ENCODE measurements at regions not wholly inside any gene's neighbourhood (a gene's known extent, or its start where the extent isn't known, plus 50 kb on each side); places are given as distances from the start of the nearest gene placed in this dataset.

DNA sequence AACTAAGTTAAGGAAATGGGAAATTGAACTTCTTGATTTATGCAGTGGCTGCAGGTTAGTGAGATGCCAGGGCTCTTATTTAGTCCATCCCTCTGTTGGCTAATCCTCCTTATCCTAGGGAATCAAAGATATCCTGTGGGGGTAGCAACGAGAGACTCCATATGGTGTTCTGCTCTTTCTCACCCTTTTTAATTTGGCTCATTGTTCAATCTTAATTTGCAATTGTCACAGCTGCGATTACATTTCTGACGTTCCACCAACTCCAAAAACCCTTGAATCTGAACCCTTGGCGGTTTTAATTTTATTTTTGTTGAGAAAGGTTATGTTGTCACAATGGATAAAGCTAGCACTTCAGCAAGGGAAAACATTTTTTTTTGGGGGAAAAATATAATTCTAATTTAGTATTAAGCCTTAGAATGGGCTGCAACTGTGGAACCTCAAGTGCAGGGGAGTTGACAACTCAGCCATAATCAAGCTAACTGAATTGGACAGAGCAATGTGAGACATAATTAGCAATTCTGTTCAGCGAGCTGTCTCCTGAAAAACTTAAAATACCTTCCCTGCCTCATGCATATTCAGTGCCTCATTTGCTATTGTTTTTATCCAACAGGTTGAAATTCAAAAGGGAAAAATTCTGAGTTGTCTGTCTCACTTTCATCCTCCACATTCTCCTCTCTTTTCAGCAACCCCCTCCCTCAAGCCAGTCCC is 91.3 kb downstream of the MAT2B start:
- Histone ChIP-seq H3K9me3 (ENCODE audit: control insufficient read depth, low read length) (no peaks in the 10 kb centered on the region), H3K9ac (ENCODE audit: low read length) (no peak overlapping the region), H3K4me3 (ENCODE audit: low read length) (no peak overlapping the region), H3K4me1 (ENCODE audit: control insufficient read depth, insufficient read depth, low read length) (no peaks in the 10 kb centered on the region), H3K27me3 (ENCODE audit: control insufficient read depth, insufficient read depth, low read length) (no peaks in the 10 kb centered on the region), H3K36me3 (ENCODE audit: control insufficient read depth, insufficient read depth, low read length) (no peaks in the 10 kb centered on the region)

DNA sequence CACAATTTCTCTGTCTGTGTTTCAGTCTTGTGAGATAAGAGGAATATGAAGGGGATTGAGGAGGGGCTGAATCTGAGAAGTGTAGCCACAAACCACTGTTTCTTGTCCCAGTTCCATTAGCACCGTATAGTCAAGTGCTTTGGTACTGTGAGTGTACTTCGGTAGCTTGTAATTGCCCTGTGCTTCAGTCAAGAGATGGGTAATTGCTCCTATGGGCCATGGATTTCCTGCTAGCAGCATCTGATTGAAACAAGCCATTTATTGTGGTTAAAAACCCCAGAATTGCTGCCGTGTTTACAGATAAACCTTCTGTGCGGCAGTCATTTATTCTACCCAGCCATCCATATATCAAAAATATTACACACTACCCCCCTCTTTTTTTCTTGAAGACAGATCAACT is 98.6 kb downstream of the MAT2B start:
- Histone ChIP-seq H3K36me3 (ENCODE audit: control insufficient read depth, insufficient read depth, low read length) (no peaks in the 10 kb centered on the region), H3K9me3 (ENCODE audit: control insufficient read depth, low read length) (no peaks in the 10 kb centered on the region)

DNA sequence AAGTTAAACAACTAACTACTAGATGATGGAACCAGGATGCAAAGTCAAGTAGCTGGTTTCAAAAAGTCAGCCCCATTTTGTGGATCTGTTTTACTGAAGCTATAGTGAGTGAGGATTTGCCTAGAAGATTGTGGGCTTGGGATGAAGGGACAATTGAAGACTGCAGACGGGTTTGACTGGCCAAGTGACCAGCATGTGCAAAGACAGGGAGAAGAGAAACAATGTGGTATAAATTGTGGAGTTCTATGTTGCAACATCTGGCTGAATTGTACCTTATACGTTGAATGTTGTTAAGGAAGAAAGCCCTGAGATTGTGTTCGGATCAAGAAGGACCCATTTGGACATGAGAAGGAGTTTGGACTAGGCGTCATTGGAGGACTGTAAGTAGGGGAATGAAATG is 101.8 kb downstream of the MAT2B start:
- H3K27me3 ChIP-seq (ENCODE audit: control insufficient read depth, insufficient read depth, low read length) = no peaks in the 10 kb centered on the region
- H3K4me1 ChIP-seq (ENCODE audit: control insufficient read depth, insufficient read depth, low read length) = no peaks in the 10 kb centered on the region
- no peak overlapping the region for H3K9ac ChIP-seq (ENCODE audit: low read length)
- no peak overlapping the region for H3K4me3 ChIP-seq (ENCODE audit: low read length)
- H3K36me3 ChIP-seq (ENCODE audit: control insufficient read depth, insufficient read depth, low read length) = no peaks in the 10 kb centered on the region
- H3K9me3 ChIP-seq (ENCODE audit: control insufficient read depth, low read length) = no peaks in the 10 kb centered on the region

More for the DNA sequence above, 98.6 kb downstream of the MAT2B start:
- Histone ChIP-seq H3K4me1 (ENCODE audit: control insufficient read depth, insufficient read depth, low read length) (no peaks in the 10 kb centered on the region), H3K9ac (ENCODE audit: low read length) (no peak overlapping the region), H3K4me3 (ENCODE audit: low read length) (no peak overlapping the region), H3K27me3 (ENCODE audit: control insufficient read depth, insufficient read depth, low read length) (no peaks in the 10 kb centered on the region)

DNA sequence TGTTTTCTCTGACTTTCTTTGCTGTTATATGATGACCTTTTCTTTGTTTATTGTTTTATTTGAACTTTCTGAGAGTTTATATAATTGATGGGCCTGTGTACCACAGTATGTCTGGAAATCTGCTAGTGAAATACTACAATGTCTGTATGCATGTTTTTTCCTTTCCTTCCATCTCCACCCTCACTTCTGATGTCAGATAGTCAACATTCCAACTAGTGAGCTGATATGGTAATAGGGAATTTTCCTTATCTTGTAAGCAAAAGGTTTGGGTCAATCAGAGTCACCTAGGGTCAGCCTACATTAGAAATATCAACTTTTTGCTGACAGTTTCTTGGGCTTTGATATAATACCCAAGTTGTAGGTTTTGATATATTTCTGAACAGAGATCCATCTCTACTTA is 103.2 kb downstream of the MAT2B start:
- no peaks in the 10 kb centered on the region for H3K27me3 ChIP-seq (ENCODE audit: control insufficient read depth, insufficient read depth, low read length)
- no peak overlapping the region for H3K9ac ChIP-seq (ENCODE audit: low read length)
- H3K36me3 ChIP-seq (ENCODE audit: control insufficient read depth, insufficient read depth, low read length) = no peaks in the 10 kb centered on the region
- no peak overlapping the region for H3K4me3 ChIP-seq (ENCODE audit: low read length)
- no peaks in the 10 kb centered on the region for H3K9me3 ChIP-seq (ENCODE audit: control insufficient read depth, low read length)
- no peaks in the 10 kb centered on the region for H3K4me1 ChIP-seq (ENCODE audit: control insufficient read depth, insufficient read depth, low read length)

DNA sequence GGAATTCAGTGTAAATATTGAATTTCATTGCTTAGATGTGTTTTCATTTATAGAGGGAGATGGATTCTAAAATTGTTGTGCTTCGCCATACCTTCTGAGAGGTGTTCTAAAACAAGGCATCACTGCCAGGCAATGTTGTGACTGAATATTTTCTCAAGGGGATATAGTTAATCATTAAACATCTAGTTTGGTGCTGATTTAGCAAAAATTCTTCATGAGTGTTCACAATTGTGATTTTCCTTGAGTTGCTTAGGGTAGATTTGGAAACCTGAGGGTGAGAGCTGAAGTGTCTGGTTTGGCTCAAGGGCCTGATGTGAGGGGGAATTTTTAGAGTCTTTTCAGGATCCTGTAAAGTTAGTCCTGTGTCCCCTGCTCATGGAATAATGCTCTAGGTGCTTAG is 104.5 kb downstream of the MAT2B start:
- no peak overlapping the region for H3K9ac ChIP-seq (ENCODE audit: low read length)
- no peak overlapping the region for H3K4me3 ChIP-seq (ENCODE audit: low read length)
- H3K4me1 ChIP-seq (ENCODE audit: control insufficient read depth, insufficient read depth, low read length) = no peaks in the 10 kb centered on the region
- H3K36me3 ChIP-seq (ENCODE audit: control insufficient read depth, insufficient read depth, low read length) = no peaks in the 10 kb centered on the region
- no peaks in the 10 kb centered on the region for H3K27me3 ChIP-seq (ENCODE audit: control insufficient read depth, insufficient read depth, low read length)
- no peaks in the 10 kb centered on the region for H3K9me3 ChIP-seq (ENCODE audit: control insufficient read depth, low read length)

DNA sequence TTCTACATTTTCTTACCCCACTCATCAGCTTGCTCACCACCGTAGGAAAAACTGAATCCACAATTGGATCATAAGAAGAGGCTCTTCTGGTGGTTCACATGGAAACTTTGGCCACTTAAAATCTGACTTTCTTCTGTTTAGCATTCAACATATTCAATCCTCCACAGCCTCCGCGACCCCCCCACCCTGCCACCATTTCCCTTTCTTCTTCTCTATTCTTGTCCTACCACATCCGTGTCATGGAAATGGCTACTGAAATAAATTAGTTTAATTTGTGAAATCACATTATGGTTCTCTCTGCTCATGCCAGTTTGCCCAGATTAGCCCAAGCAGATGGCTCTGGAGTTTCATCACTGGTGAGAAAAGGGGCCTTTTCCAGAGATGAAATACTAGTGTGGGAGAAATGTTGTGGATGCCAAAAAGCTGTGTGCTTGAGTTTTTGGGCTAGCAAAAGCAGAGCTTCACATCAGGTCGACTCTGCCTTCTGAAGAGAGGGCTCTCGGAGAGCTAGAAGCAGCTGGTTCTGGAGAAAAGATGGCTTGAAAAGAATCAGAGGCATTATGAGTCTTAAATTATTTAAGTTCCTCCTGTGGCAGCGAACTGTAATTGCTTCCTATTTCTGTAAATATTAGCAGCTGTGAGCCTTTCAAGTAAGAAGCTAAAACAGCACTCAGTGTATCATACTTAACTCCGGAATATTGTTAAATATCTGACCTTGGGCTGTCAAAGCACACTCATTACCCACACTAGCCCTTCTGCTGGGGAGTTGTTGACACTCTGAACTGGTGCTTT is 107.1 kb downstream of the MAT2B start:
- Histone ChIP-seq H3K4me1 (ENCODE audit: control insufficient read depth, insufficient read depth, low read length) (no peaks in the 10 kb centered on the region), H3K36me3 (ENCODE audit: control insufficient read depth, insufficient read depth, low read length) (no peaks in the 10 kb centered on the region), H3K27me3 (ENCODE audit: control insufficient read depth, insufficient read depth, low read length) (no peaks in the 10 kb centered on the region), H3K4me3 (ENCODE audit: low read length) (no peak overlapping the region), H3K9ac (ENCODE audit: low read length) (no peak overlapping the region), H3K9me3 (ENCODE audit: control insufficient read depth, low read length) (no peaks in the 10 kb centered on the region)

DNA sequence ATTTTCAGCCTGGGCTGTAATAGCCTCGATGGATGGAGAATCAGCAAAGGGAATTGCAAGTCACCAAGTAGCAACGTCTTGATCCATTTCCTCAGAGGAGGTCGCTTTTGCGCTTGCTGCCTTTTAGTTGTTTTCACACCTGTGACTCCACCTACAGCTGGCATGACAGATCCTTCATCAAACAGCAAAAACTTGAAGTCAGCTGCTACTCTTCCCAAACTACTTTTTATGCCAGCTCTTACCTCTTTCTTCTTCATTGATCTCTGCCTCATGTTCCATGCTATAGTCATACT is 107.7 kb downstream of the MAT2B start:
- Histone ChIP-seq H3K36me3 (ENCODE audit: control insufficient read depth, insufficient read depth, low read length) (no peaks in the 10 kb centered on the region), H3K27me3 (ENCODE audit: control insufficient read depth, insufficient read depth, low read length) (no peaks in the 10 kb centered on the region), H3K4me1 (ENCODE audit: control insufficient read depth, insufficient read depth, low read length) (no peaks in the 10 kb centered on the region), H3K4me3 (ENCODE audit: low read length) (no peak overlapping the region), H3K9ac (ENCODE audit: low read length) (no peak overlapping the region), H3K9me3 (ENCODE audit: control insufficient read depth, low read length) (no peaks in the 10 kb centered on the region)

DNA sequence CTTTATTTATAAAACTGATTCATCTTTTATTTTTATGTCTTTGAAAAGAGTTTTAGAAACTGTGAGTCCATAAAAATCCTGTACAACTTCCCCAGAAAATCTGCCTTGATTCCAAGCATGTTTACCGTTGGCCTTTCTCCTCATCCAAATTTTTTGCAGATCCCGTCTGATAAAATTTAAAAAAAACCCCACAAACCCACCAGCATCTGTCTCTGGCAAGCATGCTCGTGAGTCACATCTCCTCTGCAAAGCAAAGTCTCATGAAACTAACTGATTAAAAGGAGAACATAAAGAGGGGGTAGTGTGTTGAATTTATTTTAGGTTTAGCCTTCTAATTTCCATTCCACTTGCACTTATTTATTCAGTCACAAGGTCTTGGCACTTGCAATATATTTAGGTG is 109.4 kb downstream of the MAT2B start:
- Histone ChIP-seq H3K27me3 (ENCODE audit: control insufficient read depth, insufficient read depth, low read length) (no peaks in the 10 kb centered on the region), H3K4me1 (ENCODE audit: control insufficient read depth, insufficient read depth, low read length) (no peaks in the 10 kb centered on the region), H3K36me3 (ENCODE audit: control insufficient read depth, insufficient read depth, low read length) (no peaks in the 10 kb centered on the region), H3K4me3 (ENCODE audit: low read length) (no peak overlapping the region), H3K9ac (ENCODE audit: low read length) (no peak overlapping the region), H3K9me3 (ENCODE audit: control insufficient read depth, low read length) (no peaks in the 10 kb centered on the region)

DNA sequence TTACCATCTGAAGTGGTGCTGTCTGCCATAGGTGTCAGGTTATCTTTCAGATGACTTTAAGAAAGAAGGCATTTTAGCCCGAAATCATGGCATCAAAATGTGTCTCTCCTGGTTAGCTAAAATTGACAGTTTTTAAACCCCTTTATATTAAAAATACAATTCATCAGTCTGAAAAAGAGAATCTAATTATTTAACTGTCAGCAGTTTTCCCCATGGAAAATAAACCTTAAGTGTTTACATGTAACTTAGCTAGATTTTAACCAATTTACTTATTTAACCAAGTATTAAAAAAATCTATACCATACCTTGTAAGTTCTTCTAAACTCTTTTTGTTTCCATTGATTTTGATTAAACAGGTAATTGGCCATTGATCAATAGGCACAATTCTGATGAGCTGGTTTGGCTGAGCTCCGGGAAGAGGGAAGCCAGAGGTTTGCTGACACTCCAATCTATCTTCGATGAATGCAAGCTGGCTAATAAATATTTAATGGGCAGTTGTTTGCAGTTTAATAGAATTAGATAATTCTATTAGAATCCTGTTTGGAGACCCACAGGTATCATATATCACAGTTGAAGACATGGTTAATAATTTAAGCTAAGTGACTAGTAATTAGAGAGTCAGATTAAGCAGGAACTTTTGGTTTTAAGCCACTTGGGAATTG is 114.0 kb downstream of the MAT2B start:
- no peaks in the 10 kb centered on the region for H3K27me3 ChIP-seq (ENCODE audit: control insufficient read depth, insufficient read depth, low read length)
- H3K4me1 ChIP-seq (ENCODE audit: control insufficient read depth, insufficient read depth, low read length) = no peaks in the 10 kb centered on the region
- H3K9ac ChIP-seq (ENCODE audit: low read length) = no peak overlapping the region
- no peaks in the 10 kb centered on the region for H3K36me3 ChIP-seq (ENCODE audit: control insufficient read depth, insufficient read depth, low read length)
- H3K9me3 ChIP-seq (ENCODE audit: control insufficient read depth, low read length) = no peaks in the 10 kb centered on the region
- no peak overlapping the region for H3K4me3 ChIP-seq (ENCODE audit: low read length)

DNA sequence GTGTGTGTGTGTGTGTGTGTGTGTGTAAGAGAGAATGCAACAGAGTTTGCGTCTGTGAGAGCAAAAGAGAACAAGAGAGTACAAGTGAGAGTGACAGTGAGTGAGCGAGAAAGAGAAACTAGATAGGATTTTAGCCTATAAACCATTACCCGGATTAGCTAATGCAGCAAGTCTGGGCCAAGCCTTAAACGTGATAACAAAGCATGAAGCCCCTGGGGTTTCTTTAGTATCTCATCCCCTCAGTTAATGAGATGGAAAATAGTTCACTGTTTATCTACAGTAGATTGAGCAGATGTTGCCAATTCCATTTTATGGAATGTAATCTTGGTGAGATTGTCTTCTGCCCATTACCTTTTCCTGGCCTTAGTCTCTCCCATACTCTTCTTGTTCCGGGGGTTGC is 114.5 kb downstream of the MAT2B start:
- no peaks in the 10 kb centered on the region for H3K9me3 ChIP-seq (ENCODE audit: control insufficient read depth, low read length)
- no peak overlapping the region for H3K4me3 ChIP-seq (ENCODE audit: low read length)
- no peaks in the 10 kb centered on the region for H3K4me1 ChIP-seq (ENCODE audit: control insufficient read depth, insufficient read depth, low read length)
- H3K36me3 ChIP-seq (ENCODE audit: control insufficient read depth, insufficient read depth, low read length) = no peaks in the 10 kb centered on the region
- no peaks in the 10 kb centered on the region for H3K27me3 ChIP-seq (ENCODE audit: control insufficient read depth, insufficient read depth, low read length)
- H3K9ac ChIP-seq (ENCODE audit: low read length) = no peak overlapping the region

DNA sequence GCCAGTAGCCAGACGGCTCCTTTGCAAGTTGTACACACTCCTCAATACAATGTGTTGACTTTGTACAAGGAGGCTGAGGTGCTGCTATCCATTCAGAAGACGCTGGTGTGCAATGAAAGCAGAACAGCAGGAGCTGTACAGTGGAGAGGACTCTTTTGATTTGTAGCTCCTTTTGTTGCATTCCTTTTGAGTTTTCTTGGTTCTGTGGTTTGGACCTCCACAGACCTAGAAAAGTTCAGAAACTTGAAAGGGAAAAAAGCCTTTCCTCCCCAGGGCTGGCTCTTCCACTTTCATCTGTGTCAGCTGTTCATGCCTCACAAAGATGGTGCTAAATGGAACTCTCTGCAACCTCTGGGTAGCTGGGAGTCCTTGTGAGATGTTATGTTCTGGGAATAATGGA is 117.4 kb downstream of the MAT2B start:
- Histone ChIP-seq H3K27me3 (ENCODE audit: control insufficient read depth, insufficient read depth, low read length) (no peaks in the 10 kb centered on the region), H3K36me3 (ENCODE audit: control insufficient read depth, insufficient read depth, low read length) (no peaks in the 10 kb centered on the region), H3K4me3 (ENCODE audit: low read length) (no peak overlapping the region), H3K9me3 (ENCODE audit: control insufficient read depth, low read length) (no peaks in the 10 kb centered on the region), H3K4me1 (ENCODE audit: control insufficient read depth, insufficient read depth, low read length) (no peaks in the 10 kb centered on the region), H3K9ac (ENCODE audit: low read length) (no peak overlapping the region)

DNA sequence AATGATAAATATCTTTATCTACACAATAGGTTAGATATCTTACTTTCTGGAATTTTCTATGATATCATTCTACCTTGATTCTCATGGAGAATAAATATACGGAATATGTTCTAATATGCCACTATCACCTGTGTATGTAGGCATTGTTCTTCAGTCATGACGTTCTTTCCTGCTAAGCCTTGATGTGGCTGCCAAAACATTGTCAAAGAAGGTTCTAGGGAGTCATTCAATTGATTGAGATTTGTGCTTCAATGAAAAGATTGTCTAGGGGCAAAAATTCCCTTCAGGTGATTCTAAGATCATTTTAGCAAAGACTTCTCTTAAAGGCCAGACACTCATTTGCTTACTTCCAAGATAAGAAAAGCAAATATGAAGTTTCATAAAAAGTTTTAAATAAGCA is 118.1 kb downstream of the MAT2B start:
- no peaks in the 10 kb centered on the region for H3K27me3 ChIP-seq (ENCODE audit: control insufficient read depth, insufficient read depth, low read length)
- no peaks in the 10 kb centered on the region for H3K4me1 ChIP-seq (ENCODE audit: control insufficient read depth, insufficient read depth, low read length)
- H3K9me3 ChIP-seq (ENCODE audit: control insufficient read depth, low read length) = no peaks in the 10 kb centered on the region
- H3K9ac ChIP-seq (ENCODE audit: low read length) = no peak overlapping the region
- H3K4me3 ChIP-seq (ENCODE audit: low read length) = no peak overlapping the region
- H3K36me3 ChIP-seq (ENCODE audit: control insufficient read depth, insufficient read depth, low read length) = no peaks in the 10 kb centered on the region

Measured in mucosa of stomach (tissue), 1 donor.